ENCODE measurements at regions not wholly inside any gene's neighbourhood (a gene's known extent, or its start where the extent isn't known, plus 50 kb on each side); places are given as distances from the start of the nearest gene placed in this dataset.

DNA sequence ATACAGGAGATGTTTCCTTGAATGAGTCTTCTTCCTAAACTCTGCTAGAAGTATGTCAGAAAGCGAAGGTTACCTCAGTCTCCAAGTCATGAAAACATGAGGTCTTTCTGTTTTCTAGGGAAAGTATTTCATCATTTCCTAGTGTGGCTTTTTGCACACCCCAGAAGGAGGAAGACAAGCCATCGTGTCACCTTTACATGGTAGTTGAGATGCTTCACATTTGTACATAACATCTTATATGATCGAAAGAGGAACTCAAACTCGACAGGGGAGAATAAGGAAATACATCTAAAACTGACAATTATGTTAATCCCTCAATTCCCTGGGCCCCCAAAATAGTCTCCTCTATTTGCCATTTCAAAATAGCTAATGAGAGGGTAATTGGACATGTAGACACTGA is 214.1 kb upstream of the PLEKHG7 start:
- DNase-seq = no peak

DNA sequence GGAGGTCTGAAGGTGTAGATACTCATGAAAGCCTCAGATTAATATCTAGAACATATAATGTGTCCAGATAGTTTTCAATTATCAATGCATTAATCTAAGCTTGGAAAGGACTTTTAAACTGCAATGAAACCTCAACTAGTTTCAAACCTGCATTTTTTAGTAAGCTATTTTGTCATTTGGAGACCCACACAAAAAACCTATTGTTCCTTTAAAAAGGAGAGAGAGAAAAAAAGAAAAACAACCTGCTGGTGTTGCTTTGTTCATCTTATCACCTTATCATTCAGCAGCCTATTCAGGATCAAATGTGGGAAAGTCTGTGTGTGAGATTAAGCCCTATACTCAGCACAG is 215.7 kb upstream of the PLEKHG7 start:
- DNase-seq = no peak

DNA sequence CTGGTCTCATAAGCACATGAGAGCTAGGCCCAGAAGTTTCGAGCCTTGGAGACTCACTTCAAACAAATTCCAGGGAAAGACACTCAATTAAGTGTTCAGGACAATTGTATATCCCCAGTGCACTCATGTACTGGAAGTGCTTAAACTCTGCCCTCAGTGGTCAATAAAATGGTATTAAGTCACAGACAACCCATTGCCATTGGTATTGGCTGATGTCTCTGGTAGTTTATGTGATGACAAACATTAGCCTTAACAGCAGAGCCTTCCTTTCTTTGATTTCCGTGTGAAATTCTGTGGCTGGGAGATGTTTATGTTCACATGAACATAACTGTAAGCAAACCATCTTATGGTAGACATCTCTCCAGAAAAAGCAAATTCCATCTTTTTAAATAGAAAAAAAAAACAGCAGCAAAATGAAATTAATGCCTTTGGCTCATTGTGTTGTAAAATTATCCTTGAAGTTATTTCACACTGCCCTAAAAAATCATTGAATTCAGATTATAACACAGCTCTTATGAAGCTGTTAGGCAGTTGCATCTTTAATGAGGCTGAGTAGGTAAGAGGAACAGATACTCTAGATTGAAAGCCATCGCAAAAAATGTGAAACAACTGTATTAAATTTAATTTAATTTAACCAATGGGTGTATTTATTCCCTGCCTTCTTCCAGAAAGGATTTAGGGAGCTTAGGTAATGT is 216.2 kb upstream of the PLEKHG7 start:
- DNase-seq = no peak

DNA sequence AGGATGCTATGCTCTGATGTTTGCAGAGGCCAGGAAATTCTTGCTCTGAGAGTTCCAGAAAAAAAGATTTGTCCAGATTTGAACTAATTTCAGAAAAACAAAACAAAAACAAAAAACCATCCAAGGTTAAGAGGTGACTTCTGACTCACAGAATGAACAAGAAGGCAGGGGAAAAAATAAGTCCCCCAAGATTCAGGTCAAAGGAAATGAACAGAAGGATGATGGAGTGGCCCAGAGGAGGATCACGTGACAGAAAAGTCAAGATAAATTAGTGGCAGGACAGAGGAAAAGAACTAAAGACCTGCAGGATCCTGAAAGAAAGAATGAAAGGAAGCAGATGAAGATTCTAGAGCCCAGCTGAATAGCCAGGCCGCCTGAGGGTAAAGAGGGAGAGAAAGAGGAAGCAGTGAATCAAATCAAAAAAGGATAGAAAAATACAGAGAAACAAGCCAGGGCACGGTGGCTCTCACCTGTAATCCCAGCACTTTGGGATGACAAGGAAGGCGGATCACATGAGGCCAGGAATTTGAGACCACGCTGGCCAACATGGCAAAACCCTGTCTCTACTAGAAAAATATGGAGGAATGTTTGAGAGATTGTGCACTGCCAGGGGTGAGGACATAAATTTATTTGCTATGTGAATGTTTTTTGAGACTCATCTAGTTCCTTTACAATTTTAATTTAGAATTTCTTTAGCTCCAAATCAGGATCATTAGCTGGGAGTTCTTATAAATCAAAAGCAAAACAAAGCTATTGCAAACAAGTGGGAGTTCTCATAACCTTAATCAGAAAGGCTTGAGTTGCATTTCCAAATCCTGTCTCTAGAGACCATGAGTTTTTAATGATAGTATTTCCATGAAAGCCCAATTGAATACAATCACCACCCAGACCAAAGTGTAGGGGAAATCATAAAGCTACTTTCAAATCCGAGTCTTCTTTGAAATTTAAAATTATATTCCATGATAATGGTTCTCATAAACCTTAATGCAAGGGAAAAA is 217.1 kb upstream of the PLEKHG7 start:
- DNase-seq = no peak

DNA sequence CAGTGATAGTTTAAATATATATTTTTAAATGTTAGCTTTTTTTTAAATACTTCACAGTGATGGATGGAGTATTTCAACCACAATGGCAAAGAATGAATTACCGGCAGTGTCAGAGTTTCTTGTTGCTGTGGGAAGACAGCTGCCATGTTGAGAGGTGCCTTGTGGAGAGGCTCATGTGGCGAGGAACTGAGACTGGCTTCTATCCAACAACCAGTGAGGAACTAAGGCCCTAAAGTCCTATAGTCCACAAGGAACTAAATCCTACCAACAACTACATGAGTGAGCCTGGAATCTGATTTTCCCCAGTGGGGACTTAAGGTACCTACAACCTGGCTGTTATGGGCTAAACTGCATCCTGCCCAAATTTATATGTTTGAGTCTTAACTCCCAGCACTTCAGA is 220.2 kb upstream of the PLEKHG7 start:
- DNase-seq = no peak

DNA sequence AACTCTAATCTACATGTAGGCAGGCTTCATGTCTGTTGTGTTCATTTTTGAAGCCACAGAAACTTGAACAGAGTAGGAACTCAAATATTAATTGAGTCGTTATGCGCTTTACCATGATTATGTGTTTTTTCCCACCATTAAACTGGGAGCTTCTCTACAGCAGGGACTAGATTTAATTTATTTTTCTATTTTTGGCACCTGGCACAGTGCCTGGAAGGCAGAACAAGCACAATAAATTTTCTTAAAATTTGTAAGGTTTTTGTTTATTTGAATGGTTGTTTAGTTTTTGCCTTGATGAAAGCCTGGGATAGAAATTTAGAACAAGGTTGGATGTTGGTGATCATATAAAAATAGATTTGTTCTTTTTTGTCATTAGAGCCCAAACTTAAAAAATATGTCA is 221.7 kb upstream of the PLEKHG7 start:
- no peak for DNase-seq

DNA sequence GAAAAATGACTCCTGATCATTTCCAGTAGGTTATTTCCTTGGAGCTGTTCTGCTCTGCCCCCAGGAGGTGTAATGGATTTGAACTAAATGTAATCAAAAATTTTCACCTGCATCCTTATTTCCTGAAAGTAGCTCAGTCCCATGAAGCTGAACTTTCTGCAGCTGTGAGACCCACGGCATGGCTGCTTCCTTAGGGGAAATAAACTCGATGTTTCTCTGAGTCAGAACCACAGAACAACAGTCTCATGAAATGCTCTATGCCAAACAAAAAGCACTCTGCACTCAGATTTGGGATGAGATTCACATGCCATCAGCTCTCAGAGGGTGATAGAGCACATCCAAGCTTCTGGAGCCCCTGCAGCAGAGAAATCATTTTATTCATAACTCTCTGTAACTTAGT is 224.1 kb upstream of the PLEKHG7 start:
- DNase-seq = no peak

DNA sequence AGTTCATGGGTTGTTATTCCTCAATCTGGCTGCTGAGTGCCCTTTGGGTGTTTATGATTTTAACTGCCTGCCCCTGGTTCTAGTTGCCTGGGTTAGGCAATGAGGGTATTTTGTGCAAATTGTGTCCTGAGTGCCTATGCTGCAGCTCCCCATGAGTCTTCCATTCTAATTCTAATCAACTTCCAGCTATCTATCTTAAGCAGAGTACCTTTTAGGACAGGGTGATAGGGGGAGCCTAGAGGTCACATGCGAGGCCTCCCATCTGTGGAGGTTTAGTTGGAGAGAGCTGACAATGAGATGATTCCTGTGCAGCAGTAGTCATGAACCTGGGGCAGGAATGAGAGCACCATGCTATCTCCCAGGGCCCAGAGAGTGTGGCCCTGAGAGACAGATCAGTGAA is 225.9 kb upstream of the PLEKHG7 start:
- no peak for DNase-seq

DNA sequence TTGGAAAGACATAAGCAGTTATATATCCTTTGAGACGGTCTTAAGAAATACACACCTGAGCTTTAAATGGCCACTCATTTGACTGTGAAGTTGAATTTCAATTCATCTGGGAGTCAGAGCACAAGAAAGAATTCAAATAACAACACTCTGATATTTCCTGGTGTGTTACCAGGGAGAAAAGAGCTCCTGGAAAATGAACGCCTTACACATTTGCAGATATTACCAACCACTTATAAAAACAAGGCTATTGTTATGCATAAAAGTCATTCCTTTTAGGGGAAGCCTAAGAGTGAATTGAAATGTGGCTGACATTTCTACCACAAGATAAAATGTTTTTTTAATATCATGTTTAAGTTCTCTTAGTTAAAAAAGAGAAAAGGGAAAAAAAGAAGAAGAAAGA is 229.2 kb upstream of the PLEKHG7 start:
- DNase-seq = no peak

DNA sequence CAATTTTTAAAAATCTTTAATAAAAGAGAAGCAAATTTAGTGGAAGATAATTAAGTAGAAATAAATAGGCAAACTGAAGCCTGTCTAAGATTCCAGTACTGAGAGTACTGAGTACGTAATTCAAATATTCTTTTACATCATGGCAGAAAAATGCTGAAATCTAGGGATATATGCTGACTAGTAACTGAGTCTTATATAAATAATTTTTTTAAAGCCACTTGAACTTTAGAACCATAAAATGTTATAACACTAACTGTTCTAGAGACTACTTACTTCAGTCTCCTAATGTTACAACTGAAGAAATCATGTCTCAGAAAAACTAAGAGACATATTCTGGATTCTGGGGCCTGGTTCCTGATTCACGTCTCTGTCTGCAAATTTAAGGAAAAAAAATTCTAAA is 230.6 kb upstream of the PLEKHG7 start:
- no peak for DNase-seq

DNA sequence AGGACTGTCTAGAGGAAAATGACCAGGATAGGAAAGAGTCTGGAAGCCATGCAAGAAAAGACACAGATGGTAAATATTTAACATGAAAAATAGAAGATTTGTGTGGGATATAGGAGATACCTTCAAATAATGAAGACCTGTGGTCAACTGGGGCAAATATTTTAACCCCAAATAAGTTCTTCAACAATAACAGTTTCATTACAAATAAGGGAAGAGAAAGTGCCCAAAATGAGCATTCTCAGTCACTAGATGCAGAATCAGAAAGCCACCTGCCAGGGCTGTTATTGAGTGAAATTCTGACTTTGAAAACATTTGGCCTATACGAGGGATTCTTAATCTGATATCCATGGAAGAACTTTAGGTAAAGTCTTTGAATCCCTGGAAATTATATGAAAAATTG is 231.2 kb upstream of the PLEKHG7 start:
- DNase-seq = no peak

DNA sequence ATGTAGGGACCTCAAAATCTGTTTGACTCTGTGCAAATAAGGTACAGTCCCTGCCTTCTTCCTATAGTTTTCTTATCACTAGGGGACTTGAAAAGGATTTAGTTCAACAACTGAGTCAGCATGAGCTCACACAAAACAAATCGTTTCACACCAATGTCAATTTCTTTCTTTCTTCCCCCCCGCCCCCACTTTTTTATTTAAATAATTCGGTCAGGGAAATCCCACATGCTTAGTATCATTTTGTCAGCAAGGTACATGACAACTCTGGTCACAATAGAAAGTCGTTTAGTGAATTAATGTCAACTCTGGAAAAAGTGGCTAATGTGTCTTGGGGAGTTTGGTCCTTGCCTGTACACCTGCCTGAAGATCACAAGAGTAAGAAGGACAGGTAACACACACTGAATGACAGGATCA is 232.2 kb upstream of the PLEKHG7 start:
- no peak for DNase-seq

DNA sequence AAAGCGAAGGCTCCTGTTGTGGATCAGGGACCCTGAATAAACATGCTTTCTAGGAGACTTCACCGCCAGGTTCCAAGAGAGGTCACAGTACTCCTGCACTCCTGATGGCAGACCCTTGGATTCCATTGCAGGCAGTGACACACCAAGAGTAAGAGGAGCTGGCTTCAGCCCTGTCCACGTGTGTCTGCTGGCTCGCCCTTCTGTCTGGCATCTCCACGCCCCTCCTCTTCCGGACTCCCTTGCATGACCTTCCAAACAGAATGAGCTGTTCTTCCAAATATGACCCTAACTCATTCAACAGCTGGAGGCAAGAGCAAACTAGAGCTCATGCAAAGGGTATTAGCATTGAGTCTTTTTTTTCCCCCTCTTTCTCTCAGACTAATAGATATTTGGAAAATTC is 233.0 kb upstream of the PLEKHG7 start:
- DNase-seq = no peak

DNA sequence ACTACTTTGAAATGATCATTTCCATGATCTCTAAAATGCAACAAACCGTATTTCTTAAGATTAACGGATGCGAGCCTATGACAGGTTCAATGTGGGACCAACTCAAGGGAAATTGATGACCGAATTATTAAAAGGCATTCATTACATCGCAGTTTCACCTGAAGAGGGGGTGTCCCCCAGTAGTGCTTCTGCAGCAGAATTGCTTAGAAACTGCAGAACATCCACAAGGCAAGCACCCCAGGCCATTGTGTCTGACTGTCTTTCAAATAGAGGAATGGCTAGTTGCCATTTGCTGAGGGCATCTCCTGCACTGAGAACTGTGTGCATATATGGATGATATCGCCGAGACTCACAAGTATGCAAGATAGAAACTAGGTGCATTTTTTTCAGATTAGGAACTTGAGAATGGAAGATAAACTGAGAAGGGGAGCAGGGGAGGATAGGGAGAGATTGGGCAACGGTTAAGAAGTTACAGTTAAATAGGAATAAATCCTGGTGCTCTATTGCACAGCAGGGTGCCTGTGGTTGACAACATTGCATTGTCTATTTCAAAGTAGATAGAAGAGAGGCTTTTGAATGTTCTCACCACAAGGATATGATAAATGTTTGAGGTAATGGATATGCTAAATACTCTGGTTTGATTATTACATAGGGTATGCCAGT is 234.3 kb upstream of the PLEKHG7 start:
- DNase-seq = no peak

DNA sequence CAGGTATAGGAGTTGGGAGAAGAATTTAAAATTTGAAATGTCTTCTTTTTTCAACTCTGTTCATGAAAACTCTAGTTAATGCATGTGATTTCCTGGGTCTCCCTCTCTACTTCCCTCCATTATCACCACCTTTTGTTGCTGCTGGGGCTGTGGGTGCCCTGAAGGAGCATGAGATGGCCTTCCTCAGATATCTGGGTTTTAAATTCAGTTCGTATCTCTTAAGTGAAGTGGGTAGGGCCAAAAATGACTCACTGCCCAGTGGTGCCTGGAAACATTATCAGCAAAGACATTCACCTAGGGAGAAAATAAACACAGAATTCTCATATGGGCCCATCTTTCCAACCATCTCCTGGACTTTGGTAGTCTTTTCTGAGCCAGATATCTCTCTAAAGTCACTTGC is 234.9 kb upstream of the PLEKHG7 start:
- DNase-seq = no peak

DNA sequence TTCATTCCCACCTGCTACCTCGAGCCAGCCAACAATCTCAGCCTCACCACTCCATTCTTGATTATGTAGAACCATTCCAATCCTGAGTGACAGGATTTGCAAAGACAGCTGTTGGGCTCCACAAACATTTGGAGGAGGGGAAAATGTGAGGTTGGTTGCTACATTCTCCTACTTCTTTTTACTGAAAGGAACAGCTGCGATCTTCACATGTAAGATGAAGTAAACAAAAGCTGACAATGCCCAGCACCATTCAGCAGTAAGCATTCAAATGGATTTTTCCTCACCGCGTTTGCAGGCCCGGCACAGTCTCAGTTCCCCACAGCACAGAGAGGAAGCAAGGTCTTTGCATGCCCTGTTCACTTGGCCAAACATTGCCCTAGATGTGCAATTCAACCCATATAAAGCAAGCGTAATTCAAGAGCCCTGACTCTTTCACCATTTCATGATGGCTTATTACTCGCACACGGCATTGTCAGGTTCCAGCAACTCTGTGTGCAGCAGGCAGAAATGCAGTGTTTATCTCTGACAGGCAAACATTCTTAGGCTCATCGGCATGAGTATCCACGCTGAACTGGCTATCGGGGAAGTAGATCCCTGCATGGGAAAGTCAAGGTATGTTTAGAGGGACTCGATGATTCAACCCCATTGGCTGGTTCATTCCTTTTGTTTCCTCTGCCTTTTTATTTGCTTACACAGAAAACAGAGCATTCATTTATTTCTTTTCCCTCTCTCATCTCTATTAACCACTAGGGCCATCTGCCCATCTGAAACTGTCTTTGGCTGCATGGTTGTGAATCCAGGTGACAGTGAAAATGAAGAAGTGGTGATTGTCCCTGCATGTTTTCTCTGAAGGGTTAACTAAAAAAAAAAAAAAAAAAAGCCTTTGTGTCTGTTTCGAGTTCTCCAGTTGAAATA is 236.1 kb upstream of the PLEKHG7 start:
- no peak for DNase-seq

DNA sequence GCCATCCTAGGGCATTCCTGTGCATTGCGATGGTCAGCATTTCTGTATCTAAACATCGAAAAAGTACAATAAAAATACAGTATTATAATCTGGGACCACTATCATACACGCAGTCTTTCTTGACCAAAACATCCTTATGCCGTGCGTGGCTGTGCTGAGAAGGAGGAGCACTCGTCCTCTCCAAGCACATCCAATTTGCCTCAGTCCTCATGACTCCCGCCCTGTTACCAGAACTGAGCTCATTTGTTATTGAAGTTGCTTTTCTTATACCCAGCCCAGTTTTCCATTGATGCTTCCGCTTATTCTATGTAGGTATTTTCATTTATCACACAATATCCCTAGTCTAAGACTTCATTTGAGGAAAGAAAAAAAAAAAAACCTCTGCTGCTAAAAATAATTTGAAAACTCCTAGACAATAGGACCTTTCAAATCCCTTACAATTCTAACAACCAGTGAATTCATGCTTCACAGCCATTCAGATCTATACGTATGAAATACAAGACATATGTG is 236.9 kb upstream of the PLEKHG7 start:
- no peak for DNase-seq

DNA sequence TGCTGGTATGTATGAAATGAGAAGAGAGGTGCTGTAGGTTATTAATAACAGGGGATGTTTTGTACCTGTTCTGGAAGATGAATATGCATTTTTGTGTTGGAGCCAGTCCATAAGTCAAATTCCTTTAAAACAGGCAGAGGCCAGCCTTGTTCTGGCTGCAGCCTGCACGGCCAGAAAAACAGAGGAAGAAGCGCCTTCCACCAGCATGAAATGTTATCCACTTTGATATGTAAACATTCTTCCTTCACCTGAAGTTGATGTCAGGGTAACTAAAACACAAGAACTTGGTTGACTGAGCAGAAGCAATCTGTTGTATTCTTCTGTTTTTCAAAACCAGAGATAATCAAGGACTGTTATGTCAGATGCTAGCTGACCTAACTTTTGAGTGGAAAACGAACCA is 237.9 kb upstream of the PLEKHG7 start:
- no peak for DNase-seq

DNA sequence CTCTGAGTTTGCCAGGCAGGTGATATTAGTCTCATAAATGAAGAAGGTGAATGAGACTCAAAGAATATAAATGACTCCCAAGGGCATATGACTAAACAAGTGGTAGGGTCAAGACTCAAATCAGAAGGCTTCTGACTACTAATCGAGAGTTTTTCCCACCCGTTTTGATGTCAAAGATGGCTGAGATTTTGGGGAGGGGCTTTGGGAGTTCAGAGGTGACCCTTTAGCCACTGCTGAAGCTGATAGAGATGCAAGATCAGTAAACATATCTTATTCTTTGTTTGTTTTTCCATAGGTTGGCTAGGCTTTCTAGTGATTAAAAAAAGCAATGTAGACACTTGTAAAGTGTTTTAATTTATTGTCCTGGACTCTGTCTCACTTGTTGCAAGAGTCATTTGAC is 239.6 kb upstream of the PLEKHG7 start:
- DNase-seq = no peak

DNA sequence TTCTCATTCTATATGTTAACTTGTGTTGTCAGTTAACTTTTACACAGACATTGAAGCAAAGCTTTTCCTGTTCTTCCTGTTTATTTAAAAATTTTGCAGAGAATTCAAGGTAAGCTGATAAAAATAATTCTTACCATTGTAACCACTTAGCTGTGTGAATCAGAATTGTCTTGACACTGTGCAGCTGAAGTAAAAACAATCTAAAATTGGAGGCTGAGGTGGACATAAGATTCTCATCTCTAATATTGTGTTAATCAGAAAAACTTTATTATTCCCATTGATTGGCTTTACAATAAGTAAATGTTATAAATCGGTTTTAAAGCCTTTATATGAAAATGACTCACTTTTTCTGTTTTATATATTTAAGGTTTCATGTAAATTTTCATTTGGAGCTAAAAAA is 240.3 kb upstream of the PLEKHG7 start:
- DNase-seq = no peak

DNA sequence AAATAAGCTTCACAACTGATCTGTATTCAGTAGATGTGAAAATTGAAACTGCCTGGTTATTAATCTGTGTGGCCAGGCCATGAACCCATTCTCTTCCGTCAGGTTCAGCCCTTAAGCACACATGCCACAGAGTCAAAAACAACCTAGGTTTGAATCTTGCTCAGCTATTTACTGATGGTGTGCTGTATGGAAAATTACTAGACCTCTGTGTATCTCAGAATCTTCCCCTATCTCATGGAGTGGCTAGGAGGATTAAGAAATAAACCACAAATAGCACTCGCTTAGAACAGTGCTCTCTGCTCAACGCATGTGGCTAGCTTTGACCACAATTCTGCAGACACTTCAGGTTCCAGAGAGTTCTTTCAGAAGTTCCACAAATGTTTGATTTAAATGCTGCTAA is 240.7 kb upstream of the PLEKHG7 start:
- no peak for DNase-seq

DNA sequence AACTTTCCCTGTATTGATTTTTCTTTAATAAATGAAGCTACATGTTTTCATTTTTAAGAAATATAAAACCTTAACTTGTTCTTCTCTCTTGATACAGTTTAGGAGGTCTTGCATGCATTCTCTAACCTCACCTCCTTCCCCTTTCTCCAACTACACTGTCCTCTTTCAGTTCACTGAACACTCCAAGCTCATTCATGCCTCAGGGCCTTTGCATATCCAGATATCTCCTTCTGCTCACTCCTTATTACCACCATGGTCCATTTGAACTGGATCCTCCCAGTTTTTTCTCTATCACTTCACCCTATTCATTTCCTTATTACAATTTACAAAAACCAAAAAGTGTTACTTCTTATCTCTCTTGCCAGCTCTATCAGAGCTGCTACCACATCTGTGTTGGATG is 242.9 kb upstream of the PLEKHG7 start:
- no peak for DNase-seq

DNA sequence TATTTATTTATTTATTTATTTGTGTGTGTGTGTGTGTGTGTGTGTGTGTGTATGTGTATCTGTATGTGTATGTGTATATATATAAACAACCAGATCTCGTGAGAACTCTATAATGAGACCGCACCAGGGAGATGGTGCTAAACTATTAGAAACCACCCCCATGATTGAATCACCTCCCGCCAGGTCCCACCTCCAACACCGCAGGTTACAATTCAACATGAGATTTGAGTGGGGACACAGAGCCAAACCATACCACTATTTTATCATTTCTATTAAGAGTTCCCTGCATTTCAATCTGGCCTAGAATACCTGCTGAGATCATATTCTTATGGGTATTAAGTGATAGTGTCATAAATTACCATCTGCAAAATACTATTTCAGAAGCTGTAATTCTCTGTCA is 243.8 kb upstream of the PLEKHG7 start:
- DNase-seq = no peak
